G401.6 (cell line): ENCODE measurements at regions not wholly inside any gene's neighbourhood (a gene's known extent, or its start where the extent isn't known, plus 50 kb on each side); places are given as distances from the start of the nearest gene placed in this dataset.
"Not testable (repeated sequence)": the region's sequence is repeated elsewhere in the genome, so short reads cannot be mapped to it uniquely, and the experiment has no call there.

Experiments
- FAIRE-seq: peaks from 2 replicates; lab custom pipeline; 2012; peaks lifted over from hg19 to GRCh38; lab: Jason Lieb, UNC

GRCh38 chr4:27075603-27076002 lies 215.0 kb downstream of the STIM2 start:
- not testable (repeated sequence) for FAIRE-seq

DNA sequence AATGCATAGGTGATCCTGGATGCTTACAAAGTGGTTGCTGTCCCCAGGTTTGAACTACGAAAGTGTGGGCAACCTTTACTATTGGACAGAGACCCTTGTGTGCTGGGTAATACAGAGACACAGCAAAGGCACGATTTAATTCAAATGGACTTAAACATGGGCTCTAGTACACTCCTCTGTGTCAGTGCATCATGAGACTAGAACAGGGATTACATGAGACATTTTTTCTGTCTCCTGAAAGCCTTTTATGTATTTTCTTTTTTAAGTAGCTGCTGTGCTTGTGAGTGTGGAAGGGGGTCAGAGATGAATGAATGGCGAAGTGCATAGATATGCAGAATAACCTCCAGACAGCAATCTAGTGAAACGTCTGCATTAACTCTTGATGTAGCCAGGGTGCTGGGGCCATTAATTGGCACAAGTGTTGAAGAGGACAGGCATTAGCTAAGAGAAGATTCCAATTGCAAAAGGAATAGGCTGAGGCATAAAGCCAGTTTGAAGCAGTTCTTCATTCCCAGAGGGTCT lies 218.4 kb downstream of the STIM2 start:
- FAIRE-seq = no peak

DNA sequence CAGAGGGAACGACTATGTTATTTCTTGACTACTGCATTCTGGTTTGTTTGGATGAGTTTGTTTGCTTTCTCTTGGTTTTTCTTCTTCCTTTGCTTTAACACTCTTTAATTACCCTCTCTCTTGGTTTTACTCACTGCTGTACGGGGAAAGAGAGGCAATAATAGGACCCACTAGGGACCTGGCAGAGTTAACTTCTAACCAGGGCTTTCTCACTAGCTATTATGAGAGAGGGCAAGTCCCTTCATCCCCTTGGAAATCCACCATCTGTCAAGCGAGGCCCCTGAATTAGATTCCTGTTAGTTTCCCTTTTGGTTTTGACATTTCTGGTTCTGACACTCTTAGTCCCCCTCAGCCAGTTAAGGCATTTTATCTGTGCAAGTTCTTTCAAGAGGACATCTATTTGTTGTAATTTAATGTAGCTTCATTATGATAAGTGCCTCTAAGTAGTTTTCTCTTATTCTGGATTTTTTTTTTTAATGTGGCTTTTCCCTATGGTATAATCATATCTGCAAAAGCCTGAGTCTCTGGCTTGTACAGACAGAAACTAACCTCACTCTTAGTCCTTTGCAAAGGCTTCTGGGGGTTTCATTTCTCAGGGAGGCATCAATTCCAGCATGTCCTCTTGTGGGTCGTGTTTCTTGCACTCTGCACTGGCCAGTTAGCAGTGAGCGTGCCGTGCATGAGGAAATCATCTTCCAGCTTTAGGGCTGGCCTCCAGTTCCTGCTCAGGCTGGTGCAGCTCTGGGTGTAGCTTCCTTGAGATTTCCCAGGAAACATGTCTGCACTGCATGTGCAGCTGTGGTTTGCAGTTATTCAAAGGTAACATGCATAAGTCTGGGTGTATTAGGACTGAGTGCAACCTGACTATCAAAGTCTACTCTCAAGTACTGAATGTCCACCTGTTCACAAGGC lies 221.3 kb downstream of the STIM2 start:
- FAIRE-seq = no peak

DNA sequence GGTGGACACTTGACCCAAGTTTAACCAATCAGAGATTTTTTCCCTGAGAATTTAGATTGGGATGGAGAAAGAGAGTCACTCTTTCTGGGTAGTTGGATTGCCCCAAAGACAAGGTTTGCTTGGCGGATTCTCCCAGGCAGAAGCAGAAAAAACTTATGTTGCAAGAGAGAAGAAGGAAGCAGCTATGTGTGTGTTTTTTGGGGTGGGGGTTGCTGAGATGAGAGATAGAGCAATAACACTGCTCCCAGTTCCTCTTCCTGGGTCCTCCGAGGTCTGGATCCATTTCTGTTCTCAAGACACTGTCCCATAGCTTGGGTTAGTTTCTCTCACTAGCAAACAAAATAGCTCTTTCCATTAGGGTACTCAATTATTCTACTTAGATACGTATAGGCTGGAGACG lies 222.1 kb downstream of the STIM2 start:
- FAIRE-seq = no peak

DNA sequence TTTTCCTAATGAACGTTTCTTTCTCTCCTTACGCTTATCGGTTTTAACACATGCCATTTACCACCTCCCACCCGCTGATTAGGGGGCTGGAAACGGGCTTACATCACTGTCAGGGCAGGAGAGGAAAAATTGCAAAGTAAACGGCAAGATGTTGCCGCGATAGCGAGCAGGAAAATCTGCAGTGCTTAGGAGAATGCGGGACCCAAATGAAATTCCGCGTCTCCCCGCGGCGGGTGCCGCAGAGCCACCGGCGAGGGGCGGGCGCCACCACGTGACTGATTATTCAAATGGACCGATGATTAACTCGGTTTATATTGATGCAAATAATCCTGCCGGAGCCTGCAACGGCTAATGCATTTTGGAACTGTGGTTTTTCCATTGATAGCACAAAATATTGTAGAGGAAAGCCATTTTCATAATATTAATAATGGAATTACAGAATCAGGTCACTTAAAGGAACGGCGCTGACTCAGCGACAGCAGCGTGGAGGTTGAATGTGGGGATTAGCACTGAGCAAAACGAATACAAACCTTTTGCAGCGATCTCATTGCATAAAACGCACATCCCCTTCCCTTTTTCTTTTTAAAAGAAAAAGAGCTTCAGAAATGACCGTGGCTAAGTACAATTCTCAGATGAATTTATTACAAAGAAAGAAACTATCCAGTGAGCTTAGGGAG lies 224.2 kb downstream of the STIM2 start:
- no peak for FAIRE-seq

DNA sequence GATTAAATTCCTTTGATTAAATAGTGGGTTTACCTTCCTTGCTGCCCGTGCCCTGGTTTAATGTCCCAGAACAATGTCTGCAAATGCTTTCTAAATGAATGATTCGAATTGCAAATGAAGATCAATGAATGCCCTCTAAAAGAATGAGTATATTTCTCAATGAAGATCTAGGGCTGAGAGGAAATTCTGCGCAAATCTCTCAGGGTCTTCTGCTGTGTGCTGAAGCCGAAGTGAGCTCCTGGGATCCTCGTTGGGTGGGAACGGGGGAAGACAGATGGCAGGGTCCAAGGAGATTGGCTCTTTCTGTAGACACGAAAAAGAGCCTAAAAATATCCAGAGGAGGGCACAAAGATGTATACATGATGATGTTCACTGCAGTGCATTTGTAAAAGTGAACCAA lies 224.8 kb downstream of the STIM2 start:
- no peak for FAIRE-seq

DNA sequence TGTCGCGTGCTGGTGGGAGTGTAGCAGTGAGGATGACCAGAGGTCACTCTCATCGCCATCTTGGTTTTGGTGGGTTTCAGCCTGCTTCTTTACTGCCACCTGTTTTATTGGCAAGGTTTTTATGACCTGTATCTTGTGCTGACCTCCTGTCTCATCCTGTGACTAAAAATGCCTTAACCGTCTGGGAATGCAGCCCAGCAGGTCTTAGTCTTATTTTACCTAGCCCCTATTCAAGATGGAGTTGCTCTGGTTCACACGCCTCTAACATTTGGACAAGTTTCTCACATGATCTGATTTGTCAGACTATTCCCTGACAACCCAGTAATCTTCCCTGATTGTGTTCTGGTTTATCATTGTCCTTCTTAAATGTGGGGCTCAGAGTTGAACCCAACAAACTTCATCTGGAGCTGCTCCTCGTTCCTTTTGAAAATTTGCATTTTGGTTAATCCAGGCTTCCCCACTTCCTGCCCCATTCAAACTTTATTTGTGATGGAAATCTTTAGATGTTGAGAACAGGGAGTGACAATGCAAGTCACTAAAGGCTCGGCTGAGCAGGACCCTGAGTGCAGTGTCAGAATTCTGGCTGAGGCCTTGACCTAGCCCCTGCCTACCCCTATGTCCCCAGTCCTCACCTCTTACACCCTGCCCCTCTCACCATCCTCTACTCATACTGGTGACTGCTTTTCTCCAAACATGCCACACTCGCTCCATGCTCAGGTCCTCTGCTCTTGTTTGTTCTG lies 226.8 kb downstream of the STIM2 start:
- no peak for FAIRE-seq

DNA sequence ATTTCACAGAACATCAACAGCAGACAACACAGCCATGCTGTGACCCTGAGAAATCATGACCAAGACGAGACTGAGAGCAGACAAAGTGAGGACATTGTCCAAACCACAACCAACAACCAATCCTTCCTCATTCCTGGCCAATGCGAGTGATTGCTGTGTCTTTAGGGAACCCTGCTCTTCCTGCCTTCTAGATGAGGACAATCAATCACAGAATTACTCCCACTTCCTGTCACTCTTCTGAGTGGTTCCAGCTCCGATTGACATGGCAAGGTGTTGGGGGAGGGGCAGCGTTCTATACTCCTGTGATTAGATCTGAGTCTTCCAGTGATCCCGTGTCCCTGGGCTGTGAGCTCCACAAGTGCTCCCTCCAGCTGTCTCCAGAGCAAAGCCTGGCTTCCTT lies 227.8 kb downstream of the STIM2 start:
- FAIRE-seq = no peak

GRCh38 chr4:27089186-27089585 lies 228.5 kb downstream of the STIM2 start:
- FAIRE-seq = no peak

DNA sequence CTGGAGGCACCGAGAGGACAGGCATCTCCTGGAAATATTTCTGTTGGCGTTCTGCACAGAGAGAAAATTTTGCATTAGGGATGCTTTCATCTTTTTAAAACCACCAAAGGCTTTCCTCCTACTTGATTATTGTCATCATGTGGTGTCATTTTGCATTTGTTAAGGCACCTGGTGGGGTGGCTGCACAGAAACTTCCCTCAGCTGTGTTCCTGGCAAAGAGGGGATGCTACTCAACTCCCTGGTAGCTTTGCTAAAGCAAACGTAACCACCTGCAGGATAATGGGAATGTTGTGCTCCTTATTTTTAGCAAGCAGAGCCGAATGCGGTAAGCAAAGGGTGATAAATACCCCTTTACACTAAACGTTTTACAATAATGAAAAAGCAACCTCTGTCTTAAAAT lies 229.8 kb downstream of the STIM2 start:
- no peak for FAIRE-seq

GRCh38 chr4:27094224-27094623 lies 233.6 kb downstream of the STIM2 start:
- no peak for FAIRE-seq

DNA sequence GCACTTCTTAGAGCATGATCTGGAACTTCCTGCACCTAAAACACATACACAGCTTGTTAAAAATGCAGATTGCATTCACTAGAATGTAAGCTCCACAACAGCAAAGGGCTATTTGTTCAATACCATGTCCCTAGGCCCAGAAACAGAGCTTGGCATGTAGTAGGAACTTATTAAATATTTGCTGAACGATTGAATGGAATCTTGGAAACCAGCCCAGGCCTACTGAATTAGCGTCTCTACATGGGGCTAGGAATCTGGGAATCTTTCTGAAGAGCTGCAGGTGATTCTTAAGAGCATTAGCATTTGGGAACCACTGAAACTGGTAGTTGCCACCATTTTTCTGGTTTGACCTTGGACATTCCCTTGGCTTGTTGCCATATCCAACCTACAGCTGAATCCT lies 234.1 kb downstream of the STIM2 start:
- FAIRE-seq = no peak

DNA sequence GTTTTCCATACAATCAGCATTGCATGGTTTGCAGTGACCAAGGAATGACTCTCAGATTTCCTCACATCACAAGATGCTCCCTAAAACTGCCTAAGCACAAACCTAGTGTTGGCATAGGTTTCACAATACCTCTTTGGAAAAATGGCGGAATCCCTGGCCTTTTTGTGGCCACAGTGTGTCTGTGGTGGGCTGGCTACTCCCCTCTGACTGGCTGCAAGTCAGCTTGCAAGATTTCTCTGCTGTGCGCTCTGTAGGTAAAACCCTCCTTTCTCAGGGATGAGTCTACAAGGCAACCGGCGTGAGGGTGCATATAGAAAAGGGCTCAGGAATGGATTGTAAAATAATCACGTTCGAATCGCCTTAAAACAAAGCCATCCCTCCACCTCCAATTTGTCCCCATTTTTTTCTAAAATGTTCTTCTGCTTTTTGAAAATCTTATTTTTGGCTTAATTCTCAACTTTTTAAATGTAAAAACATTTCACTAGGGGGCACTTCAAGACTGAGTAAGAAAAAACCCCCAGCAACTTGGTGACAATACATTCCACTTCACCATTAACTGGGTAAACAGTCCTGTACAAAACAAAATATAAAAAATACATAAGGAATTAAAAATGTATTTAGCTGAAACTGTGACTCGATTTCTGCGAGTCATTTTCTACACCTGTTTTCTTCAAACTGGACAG lies 235.6 kb downstream of the STIM2 start:
- FAIRE-seq = no peak

DNA sequence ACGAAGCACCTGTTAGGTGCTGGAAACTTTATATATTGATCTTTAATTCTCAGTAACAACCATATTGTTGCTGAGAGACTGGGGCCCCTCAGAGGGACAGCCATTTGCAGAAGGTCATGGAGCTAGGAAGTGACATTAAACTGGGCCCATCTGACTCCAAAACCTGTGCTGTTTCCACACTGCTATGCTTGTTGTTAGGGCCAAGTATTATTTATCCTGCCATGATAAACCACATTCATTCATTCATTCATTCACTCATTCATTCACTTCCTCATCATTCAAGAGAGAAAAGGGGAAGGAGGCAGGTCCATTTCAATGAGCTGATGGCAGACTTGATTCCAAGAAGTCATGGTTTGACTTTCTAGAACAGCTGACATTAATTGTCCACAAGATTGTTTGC lies 237.4 kb downstream of the STIM2 start:
- FAIRE-seq = no peak

- no peak for FAIRE-seq
Measured at GRCh38 chr4:27100713-27101112, 240.1 kb downstream of the STIM2 start.

DNA sequence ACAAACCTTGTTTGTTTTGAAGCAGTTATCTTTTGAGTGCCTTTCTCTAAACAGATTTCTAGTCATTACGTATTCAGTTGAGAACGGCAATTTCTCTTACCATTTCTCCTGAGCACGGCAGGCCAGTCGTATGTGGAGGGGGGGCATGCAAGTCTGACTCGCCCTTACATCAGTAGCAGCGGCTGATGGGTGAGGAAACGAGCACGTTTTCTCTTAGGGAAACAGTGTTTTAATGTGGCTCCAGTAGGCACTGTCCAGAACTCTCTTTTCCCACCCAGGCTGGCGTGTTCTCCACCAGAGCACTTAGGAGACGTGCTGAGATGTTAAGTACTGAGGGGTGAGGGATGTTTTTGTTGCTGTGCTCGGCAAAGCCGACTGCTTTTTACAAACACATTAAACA lies 240.5 kb downstream of the STIM2 start:
- no peak for FAIRE-seq

DNA sequence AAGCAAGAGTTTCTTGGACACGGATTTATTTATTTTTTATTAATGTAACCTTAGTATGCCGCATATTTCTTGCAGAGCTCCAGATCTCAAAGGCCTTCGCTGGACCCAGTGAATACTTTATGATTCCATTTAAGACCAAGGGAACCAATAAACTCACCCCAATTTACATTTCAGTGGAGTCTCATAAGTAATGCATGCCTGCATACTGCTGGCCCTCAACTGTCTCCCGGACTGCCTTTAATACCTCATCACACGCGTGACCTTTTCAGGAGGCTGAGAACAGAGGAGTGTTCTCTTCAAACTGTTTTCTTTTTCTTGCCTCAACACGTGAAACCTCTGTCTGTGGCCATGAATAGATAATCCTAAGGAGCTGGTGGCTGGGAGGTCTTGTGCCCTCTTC lies 240.9 kb downstream of the STIM2 start:
- FAIRE-seq = no peak

DNA sequence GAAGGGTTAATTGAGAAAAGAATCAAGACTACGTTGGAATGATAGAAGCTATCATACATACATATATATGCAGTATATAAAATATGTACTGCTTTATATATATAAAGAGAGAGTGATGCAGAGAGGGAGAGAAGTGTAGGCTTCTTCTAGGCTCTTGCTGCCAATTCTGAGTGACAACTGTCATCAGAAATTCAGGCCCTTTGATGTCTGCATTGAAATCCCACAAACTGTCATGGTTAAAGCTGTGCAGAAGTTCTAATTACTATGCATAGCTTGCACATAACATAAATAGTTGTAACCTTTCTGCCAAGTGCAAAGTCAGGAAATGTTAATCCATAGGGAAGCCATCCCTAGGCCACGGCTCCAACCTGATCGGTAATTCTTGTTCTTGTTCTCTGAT lies 251.0 kb downstream of the STIM2 start:
- no peak for FAIRE-seq

DNA sequence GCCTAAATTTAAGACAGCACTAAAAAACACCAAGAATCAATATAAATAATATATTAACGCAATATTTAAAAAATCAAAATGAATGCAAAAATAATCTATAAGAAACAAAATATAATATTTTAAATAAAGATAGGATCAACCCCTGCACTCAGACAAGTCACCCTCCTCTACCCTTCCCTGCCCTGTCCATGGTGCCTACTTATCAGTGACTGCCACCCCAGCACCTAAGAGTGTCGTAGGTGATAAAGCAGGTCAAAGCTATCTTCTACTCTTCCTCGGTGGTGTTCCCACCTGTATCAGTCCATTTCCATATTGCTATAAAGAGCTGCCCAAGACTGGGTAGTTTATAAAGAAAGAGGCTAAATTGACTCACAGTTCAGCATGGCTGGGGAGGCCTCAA lies 251.9 kb downstream of the STIM2 start:
- no peak for FAIRE-seq

DNA sequence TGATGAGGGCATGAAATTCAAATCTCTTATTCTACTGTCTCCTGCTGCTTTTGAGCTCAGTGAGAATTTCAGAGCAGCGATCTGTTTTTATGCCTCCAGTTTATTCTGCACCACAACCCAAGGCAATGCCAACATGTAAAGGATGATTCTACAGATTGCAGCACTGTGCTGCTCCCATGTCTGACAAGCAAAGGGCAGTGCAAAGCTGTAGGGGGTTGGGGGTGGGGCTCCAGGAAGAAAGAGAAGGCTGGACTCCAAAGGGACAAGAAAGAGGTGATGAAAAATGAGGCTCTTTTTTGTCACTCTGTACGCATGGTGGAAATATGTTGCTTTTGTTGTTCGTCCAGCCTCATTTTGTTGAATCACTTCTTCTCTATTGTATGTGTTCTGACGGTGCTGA lies 254.6 kb downstream of the STIM2 start:
- FAIRE-seq = no peak

DNA sequence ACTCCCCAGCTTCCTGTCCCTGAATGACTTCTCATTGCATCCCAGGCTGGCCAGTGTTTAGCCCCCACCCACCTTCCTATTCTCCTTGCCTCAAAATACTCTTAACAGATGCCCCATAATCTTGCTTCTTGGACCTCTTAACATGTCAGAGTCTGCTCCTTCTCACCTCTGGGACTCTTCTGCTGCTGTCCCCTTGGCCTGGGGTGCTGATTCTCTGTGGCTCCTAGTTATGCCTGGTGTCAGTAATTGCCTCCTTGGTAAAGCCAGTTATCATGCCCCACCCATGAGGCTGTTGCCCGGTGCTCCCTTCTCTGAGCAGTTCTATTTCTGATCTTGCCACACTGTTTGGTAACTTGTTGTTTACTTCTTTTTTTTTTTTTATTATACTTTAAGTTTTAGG lies 256.8 kb downstream of the STIM2 start:
- FAIRE-seq = no peak

- FAIRE-seq = no peak
Measured at GRCh38 chr4:27119239-27119638, 258.6 kb downstream of the STIM2 start.
